IPS-15b (cell line): ENCODE measurements at regions not wholly inside any gene's neighbourhood (a gene's known extent, or its start where the extent isn't known, plus 50 kb on each side); places are given as distances from the start of the nearest gene placed in this dataset.

ENCODE experiments used
- H3K27me3 ChIP-seq: one replicate; pipeline ENCODE4 v1.6.1; 2013; ENCODE audit warnings: low read length; ENCODE audit not compliant: control insufficient read depth, insufficient read depth
- H3K36me3 ChIP-seq: one replicate; pipeline ENCODE4 v1.6.1; 2013; ENCODE audit warnings: low read length; ENCODE audit not compliant: control insufficient read depth, insufficient read depth
- H3K4me1 ChIP-seq: one replicate; pipeline ENCODE4 v1.6.1; 2013; ENCODE audit warnings: mild to moderate bottlenecking, low read length; ENCODE audit not compliant: control insufficient read depth, insufficient read depth
- H3K4me3 ChIP-seq: one replicate; pipeline ENCODE4 v1.5.1; 2013; ENCODE audit warnings: low read depth, low read length
- H3K9ac ChIP-seq: one replicate; pipeline ENCODE4 v1.6.1; 2013; ENCODE audit warnings: low read depth, mild to moderate bottlenecking, low read length
- H3K9me3 ChIP-seq: one replicate; pipeline ENCODE4 v1.6.1; 2013; ENCODE audit warnings: mild to moderate bottlenecking, low read length; ENCODE audit not compliant: control insufficient read depth, insufficient read depth

- Histone ChIP-seq H3K4me3 (no peak overlapping the region), H3K9me3 (no peaks in the 10 kb centered on the region), H3K36me3 (no peaks in the 10 kb centered on the region), H3K4me1 (peaks cover 11% of the 10 kb centered on the region), H3K27me3 (no peaks in the 10 kb centered on the region), H3K9ac (no peak overlapping the region)
Observed at GRCh38 chr7:51521054-51521453, 204.4 kb upstream of the COBL start.

- Histone ChIP-seq H3K36me3 (no peaks in the 10 kb centered on the region), H3K9me3 (no peaks in the 10 kb centered on the region), H3K27me3 (no peaks in the 10 kb centered on the region), H3K9ac (no peak overlapping the region), H3K4me1 (peaks cover 11% of the 10 kb centered on the region), H3K4me3 (no peak overlapping the region)
Observed at GRCh38 chr7:51518646-51519045, 202.0 kb upstream of the COBL start.

GRCh38 chr7:51517187-51517586 is 200.6 kb upstream of the COBL start:
- H3K9ac ChIP-seq = no peak overlapping the region
- peaks cover 11% of the 10 kb centered on the region for H3K4me1 ChIP-seq
- H3K36me3 ChIP-seq = no peaks in the 10 kb centered on the region
- H3K27me3 ChIP-seq = no peaks in the 10 kb centered on the region
- H3K4me3 ChIP-seq = no peak overlapping the region
- H3K9me3 ChIP-seq = no peaks in the 10 kb centered on the region

GRCh38 chr7:51501620-51502019 is 185.0 kb upstream of the COBL start:
- Histone ChIP-seq H3K36me3 (no peaks in the 10 kb centered on the region), H3K27me3 (no peaks in the 10 kb centered on the region), H3K4me3 (no peak overlapping the region), H3K4me1 (no peaks in the 10 kb centered on the region), H3K9me3 (no peaks in the 10 kb centered on the region), H3K9ac (no peak overlapping the region)

- no peak overlapping the region for H3K4me3 ChIP-seq
- H3K9ac ChIP-seq = no peak overlapping the region
- no peaks in the 10 kb centered on the region for H3K36me3 ChIP-seq
- H3K27me3 ChIP-seq = no peaks in the 10 kb centered on the region
- no peaks in the 10 kb centered on the region for H3K4me1 ChIP-seq
- H3K9me3 ChIP-seq = no peaks in the 10 kb centered on the region
Observed at GRCh38 chr7:51482976-51483375, 166.4 kb upstream of the COBL start.

- Histone ChIP-seq H3K4me3 (no peak overlapping the region), H3K27me3 (no peaks in the 10 kb centered on the region), H3K9me3 (no peaks in the 10 kb centered on the region), H3K4me1 (no peaks in the 10 kb centered on the region), H3K36me3 (no peaks in the 10 kb centered on the region), H3K9ac (no peak overlapping the region)
Observed at GRCh38 chr7:51481421-51481820, 164.8 kb upstream of the COBL start.

- Histone ChIP-seq H3K9ac (no peak overlapping the region), H3K27me3 (peaks cover 10% of the 10 kb centered on the region), H3K4me1 (no peaks in the 10 kb centered on the region), H3K36me3 (no peaks in the 10 kb centered on the region), H3K4me3 (no peak overlapping the region), H3K9me3 (no peaks in the 10 kb centered on the region)
Observed at GRCh38 chr7:51477819-51478218, 161.2 kb upstream of the COBL start.

- Histone ChIP-seq H3K9me3 (no peaks in the 10 kb centered on the region), H3K27me3 (peaks cover 15% of the 10 kb centered on the region), H3K4me1 (no peaks in the 10 kb centered on the region), H3K36me3 (no peaks in the 10 kb centered on the region), H3K9ac (no peak overlapping the region), H3K4me3 (no peak overlapping the region)
Observed at GRCh38 chr7:51477323-51477722, 160.7 kb upstream of the COBL start.

- H3K4me3 ChIP-seq = no peak overlapping the region
- no peaks in the 10 kb centered on the region for H3K9me3 ChIP-seq
- H3K27me3 ChIP-seq = peaks cover 28% of the 10 kb centered on the region
- H3K4me1 ChIP-seq = no peaks in the 10 kb centered on the region
- H3K9ac ChIP-seq = no peak overlapping the region
- no peaks in the 10 kb centered on the region for H3K36me3 ChIP-seq
Observed at GRCh38 chr7:51476026-51476425, 159.4 kb upstream of the COBL start.

GRCh38 chr7:51472873-51473272 is 156.3 kb upstream of the COBL start:
- no peaks in the 10 kb centered on the region for H3K4me1 ChIP-seq
- no peak overlapping the region for H3K4me3 ChIP-seq
- no peaks in the 10 kb centered on the region for H3K36me3 ChIP-seq
- no peak overlapping the region for H3K9ac ChIP-seq
- H3K9me3 ChIP-seq = no peaks in the 10 kb centered on the region
- peaks cover 37% of the 10 kb centered on the region for H3K27me3 ChIP-seq

- H3K9ac ChIP-seq = no peak overlapping the region
- peak overlapping the region; percentile 62 for H3K4me3 ChIP-seq
- H3K4me1 ChIP-seq = no peaks in the 10 kb centered on the region
- H3K9me3 ChIP-seq = no peaks in the 10 kb centered on the region
- H3K27me3 ChIP-seq = peaks cover 37% of the 10 kb centered on the region
- H3K36me3 ChIP-seq = no peaks in the 10 kb centered on the region
Observed at GRCh38 chr7:51471981-51472296, 155.3 kb upstream of the COBL start.

GRCh38 chr7:51471210-51471980 is 154.8 kb upstream of the COBL start:
- Histone ChIP-seq H3K27me3 (peaks cover 37% of the 10 kb centered on the region), H3K36me3 (no peaks in the 10 kb centered on the region), H3K4me1 (no peaks in the 10 kb centered on the region), H3K4me3 (peak overlapping the region; percentile 62), H3K9ac (no peak overlapping the region), H3K9me3 (no peaks in the 10 kb centered on the region)
